GM06990 (cell line): ENCODE measurements at regions not wholly inside any gene's neighbourhood (a gene's known extent, or its start where the extent isn't known, plus 50 kb on each side); places are given as distances from the start of the nearest gene placed in this dataset.
"Not testable (repeated sequence)": the region's sequence is repeated elsewhere in the genome, so short reads cannot be mapped to it uniquely, and the experiment has no call there.

Experiments
- DNase-seq: peaks from one replicate; pipeline ENCODE4 v3.0.0-alpha.2; 2011; ENCODE audit not compliant: insufficient read length; ENCODE audit errors: extremely low read depth
- H3K27me3 ChIP-seq: replicated peaks from 2 replicates; pipeline ENCODE4 v1.6.0; 2011; ENCODE audit warnings: low read length; ENCODE audit not compliant: control insufficient read depth, insufficient read depth
- H3K36me3 ChIP-seq: 2 replicates; pipeline ENCODE4 v1.5.1; 2011; ENCODE audit warnings: low read length; ENCODE audit not compliant: control insufficient read depth, insufficient read depth
- H3K4me3 ChIP-seq: replicated peaks from 2 replicates; pipeline ENCODE4 v1.5.1; 2011; ENCODE audit warnings: low read depth, mild to moderate bottlenecking, control low read depth, low read length
- CTCF ChIP-seq: IDR thresholded peaks from 2 replicates; pipeline ENCODE4 v1.5.1; 2011; ENCODE audit warnings: low read length, control low read depth, mild to moderate bottlenecking, inconsistent platforms; ENCODE audit not compliant: insufficient read depth, poor library complexity, severe bottlenecking

DNA sequence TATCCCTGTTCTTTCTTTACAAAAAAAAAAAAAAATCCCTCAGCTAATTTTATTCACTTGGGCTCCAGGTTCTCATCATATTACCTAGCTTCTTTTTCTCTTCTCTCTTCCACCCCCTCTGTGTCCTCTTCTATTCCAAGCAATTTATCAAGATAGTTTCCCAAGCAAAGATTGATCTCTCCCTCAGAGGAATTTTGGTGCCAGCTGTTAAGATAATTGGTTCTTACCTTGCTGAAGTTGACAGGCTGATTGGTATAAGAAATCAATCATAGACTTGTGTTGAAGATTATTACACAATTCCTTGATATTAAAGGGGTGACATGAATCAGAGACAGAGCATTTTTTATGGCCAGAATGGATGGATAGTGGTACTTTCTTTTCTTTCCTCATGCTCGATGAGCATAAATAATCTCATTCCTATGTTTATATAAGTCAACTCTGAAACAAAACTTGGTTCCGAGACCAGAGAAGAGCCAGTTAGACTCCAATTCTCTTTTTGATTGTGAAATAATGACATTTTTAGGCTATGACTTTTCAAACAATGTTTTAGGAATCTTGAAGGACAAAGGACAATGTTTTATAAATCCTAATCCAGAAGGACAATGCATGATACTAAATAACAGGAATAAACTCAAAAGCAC lies 264.1 kb upstream of the PRKD1 start:
- Histone ChIP-seq H3K4me3 (no peak overlapping the region), H3K27me3 (no peaks in the 10 kb centered on the region), H3K36me3 (no peaks in the 10 kb centered on the region)
- TF ChIP-seq CTCF: no peak
- DNase-seq: no peak

DNA sequence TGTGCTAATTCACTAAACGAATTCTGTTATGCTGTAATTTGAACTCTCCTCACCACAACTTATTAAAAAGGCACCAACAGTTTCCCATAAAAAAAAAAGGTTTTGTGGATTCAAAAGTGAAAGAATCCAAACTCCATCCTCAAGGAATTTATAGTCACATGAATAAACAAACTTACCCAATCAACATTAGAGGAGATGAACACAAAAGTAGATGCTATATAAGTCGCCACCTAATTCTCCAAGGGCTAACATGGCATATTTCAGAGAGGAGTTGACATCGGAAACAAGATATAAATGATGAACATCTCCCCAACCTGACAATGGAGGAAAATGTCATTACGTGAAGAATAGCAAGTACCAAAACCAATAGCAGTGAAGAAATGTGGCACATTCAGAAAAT lies 265.5 kb upstream of the PRKD1 start:
- Histone ChIP-seq H3K27me3 (no peaks in the 10 kb centered on the region), H3K4me3 (no peak overlapping the region), H3K36me3 (no peaks in the 10 kb centered on the region)
- no peak for DNase-seq
- no peak for TF ChIP-seq CTCF

GRCh38 chr14:30193845-30194501 lies 266.3 kb upstream of the PRKD1 start:
- Histone ChIP-seq H3K27me3 (no peaks in the 10 kb centered on the region), H3K4me3 (no peak overlapping the region), H3K36me3 (no peaks in the 10 kb centered on the region)
- DNase-seq: no peak
- no peak for TF ChIP-seq CTCF

GRCh38 chr14:30194741-30195148 lies 267.1 kb upstream of the PRKD1 start:
- H3K27me3 ChIP-seq: no peaks in the 10 kb centered on the region
- TF ChIP-seq CTCF: no peak
- H3K36me3 ChIP-seq: no peaks in the 10 kb centered on the region
- DNase-seq: no peak
- H3K4me3 ChIP-seq: no peak overlapping the region

DNA sequence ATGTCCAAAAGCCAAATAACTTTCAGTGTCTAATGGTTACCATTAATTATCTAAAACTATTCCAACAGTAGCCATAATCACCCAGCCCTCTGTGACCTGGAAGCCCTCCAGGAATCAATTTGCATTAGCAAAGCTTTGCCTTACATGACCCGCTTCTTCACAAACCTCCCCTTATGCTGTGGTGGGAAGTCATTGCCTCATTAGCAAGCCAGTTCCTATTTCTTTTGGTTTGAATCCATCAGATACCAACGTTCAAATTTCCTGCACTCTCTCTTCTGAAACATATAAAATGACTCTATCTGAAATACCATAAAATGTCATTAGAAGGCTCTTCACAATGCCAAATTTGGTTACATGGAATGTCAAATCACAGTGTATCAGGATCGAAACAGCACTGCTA lies 268.3 kb upstream of the PRKD1 start:
- H3K27me3 ChIP-seq: no peaks in the 10 kb centered on the region
- no peak for DNase-seq
- no peak overlapping the region for H3K4me3 ChIP-seq
- no peaks in the 10 kb centered on the region for H3K36me3 ChIP-seq
- no peak for TF ChIP-seq CTCF

DNA sequence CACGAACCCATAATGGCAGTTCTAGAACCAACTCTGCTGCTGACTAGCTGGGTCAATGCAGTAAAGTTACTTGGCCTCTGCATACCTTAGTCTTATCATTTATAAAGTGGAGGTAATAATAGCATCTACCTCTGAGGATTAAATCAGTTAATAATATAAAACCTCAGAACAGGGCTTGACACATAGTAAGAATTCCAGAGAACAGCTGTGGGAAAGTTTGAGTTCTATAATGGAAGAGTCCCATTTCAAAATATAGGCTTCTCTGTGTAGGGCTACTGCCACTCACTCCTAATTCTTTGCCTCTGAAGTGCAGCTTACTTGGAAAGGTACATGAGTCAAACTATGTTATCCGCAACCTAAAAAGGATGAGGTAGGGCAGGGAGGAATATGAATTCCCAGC lies 269.2 kb upstream of the PRKD1 start:
- no peak for DNase-seq
- no peak for TF ChIP-seq CTCF
- Histone ChIP-seq H3K4me3 (no peak overlapping the region), H3K36me3 (no peaks in the 10 kb centered on the region), H3K27me3 (no peaks in the 10 kb centered on the region)

- H3K4me3 ChIP-seq, H3K36me3 ChIP-seq, H3K27me3 ChIP-seq, DNase-seq: not testable (repeated sequence)
Observed at GRCh38 chr14:30198720-30199119, 271.1 kb upstream of the PRKD1 start.
